SK-N-SH (cell line): ENCODE measurements at regions not wholly inside any gene's neighbourhood (a gene's known extent, or its start where the extent isn't known, plus 50 kb on each side); places are given as distances from the start of the nearest gene placed in this dataset.
"Not testable (repeated sequence)": the region's sequence is repeated elsewhere in the genome, so short reads cannot be mapped to it uniquely, and the experiment has no call there.

ENCODE experiments used
- CTCF ChIP-seq: fragments of 200-600 bp; sonication (generic); IDR thresholded peaks from 2 replicates; pipeline ENCODE4 v1.6.1; 2017; ENCODE audit warnings: antibody characterized with exemption, mild to moderate bottlenecking, moderate library complexity
- SMC3 ChIP-seq: IDR thresholded peaks from 2 replicates; pipeline ENCODE4 v1.6.1; 2012; ENCODE audit warnings: low read depth, low read length, improper control_type of control experiment

GRCh38 chr16:88134172-88134898 lies 183.1 kb downstream of the BANP start:
- TF ChIP-seq CTCF, SMC3: not testable (repeated sequence)
